Fibroblast of lung (primary cell): ENCODE measurements at regions not wholly inside any gene's neighbourhood (a gene's known extent, or its start where the extent isn't known, plus 50 kb on each side); places are given as distances from the start of the nearest gene placed in this dataset.

Experiments used
- DNase-seq, 2 donors: peaks; one replicate each; pipeline versions ENCODE4 v3.0.0 to v3.0.0-alpha.2; 2010; ENCODE audit warnings: low read depth in 2 of 2
- H2AFZ ChIP-seq: 2 replicates; pipeline ENCODE4 v1.5.1; 2012; ENCODE audit warnings: low read length, control low read depth, inconsistent platforms
- H3K27ac ChIP-seq: 2 replicates; pipeline ENCODE4 v1.5.1; 2011; ENCODE audit warnings: low read length, control low read depth; ENCODE audit not compliant: insufficient read depth
- H3K27me3 ChIP-seq: 2 replicates; pipeline ENCODE4 v1.5.1; 2011; ENCODE audit warnings: mild to moderate bottlenecking, low read length; ENCODE audit not compliant: control insufficient read depth, insufficient read depth
- H3K36me3 ChIP-seq: 2 replicates; pipeline ENCODE4 v1.5.1; 2011; ENCODE audit warnings: low read length; ENCODE audit not compliant: control insufficient read depth, insufficient read depth
- H3K4me1 ChIP-seq: 2 replicates; pipeline ENCODE4 v1.5.1; 2011; ENCODE audit warnings: low read length; ENCODE audit not compliant: control insufficient read depth, insufficient read depth; ENCODE audit errors: extremely low read depth
- H3K4me2 ChIP-seq: 2 replicates; pipeline ENCODE4 v1.5.1; 2011; ENCODE audit warnings: low read length, control low read depth; ENCODE audit not compliant: insufficient read depth; ENCODE audit errors: extremely low read depth
- H3K4me3 ChIP-seq, 4 experiments: fragments of 200-600 bp in 1 of 4; sonication (generic) in 1 of 4; replicated peaks in 1 of 4; 2 replicates each; pipeline ENCODE4 v1.5.1; 2011 to 2016; ENCODE audit warnings: low read length in 4 of 4, low read depth in 3 of 4, mild to moderate bottlenecking in 3 of 4, control low read depth in 2 of 4, inconsistent platforms in 1 of 4, mixed read lengths in 1 of 4; ENCODE audit not compliant: insufficient read depth in 1 of 4; ENCODE audit errors: control extremely low read depth in 1 of 4
- H3K79me2 ChIP-seq: 2 replicates; pipeline ENCODE4 v1.5.1; 2012; ENCODE audit warnings: mild to moderate bottlenecking, low read length, inconsistent platforms; ENCODE audit not compliant: control insufficient read depth, insufficient read depth
- H3K9ac ChIP-seq: 2 replicates; pipeline ENCODE4 v1.5.1; 2011; ENCODE audit warnings: mild to moderate bottlenecking, low read length, control low read depth; ENCODE audit not compliant: insufficient read depth
- H3K9me3 ChIP-seq: 2 replicates; pipeline ENCODE4 v1.5.1; 2012; ENCODE audit warnings: low read depth, low read length; ENCODE audit not compliant: control insufficient read depth, insufficient read depth
- H4K20me1 ChIP-seq: 2 replicates; pipeline ENCODE4 v1.5.1; 2011; ENCODE audit warnings: low read length; ENCODE audit not compliant: control insufficient read depth, insufficient read depth; ENCODE audit errors: extremely low read depth
- CTCF ChIP-seq, 2 donors: IDR thresholded peaks in 1 of 2; conservative IDR thresholded peaks in 1 of 2; 1 replicate in 1 of 2; 2 replicates in 1 of 2; pipeline ENCODE4 v1.5.1; 2011 to 2012; ENCODE audit warnings: low read length in 2 of 2, control low read depth in 1 of 2, inconsistent platforms in 1 of 2, low read depth in 1 of 2, mild to moderate bottlenecking in 1 of 2
- EZH2 ChIP-seq: IDR thresholded peaks from 2 replicates; pipeline ENCODE4 v1.5.1; 2012; ENCODE audit warnings: low read length, control low read depth, mild to moderate bottlenecking; ENCODE audit errors: missing control alignments

DNA sequence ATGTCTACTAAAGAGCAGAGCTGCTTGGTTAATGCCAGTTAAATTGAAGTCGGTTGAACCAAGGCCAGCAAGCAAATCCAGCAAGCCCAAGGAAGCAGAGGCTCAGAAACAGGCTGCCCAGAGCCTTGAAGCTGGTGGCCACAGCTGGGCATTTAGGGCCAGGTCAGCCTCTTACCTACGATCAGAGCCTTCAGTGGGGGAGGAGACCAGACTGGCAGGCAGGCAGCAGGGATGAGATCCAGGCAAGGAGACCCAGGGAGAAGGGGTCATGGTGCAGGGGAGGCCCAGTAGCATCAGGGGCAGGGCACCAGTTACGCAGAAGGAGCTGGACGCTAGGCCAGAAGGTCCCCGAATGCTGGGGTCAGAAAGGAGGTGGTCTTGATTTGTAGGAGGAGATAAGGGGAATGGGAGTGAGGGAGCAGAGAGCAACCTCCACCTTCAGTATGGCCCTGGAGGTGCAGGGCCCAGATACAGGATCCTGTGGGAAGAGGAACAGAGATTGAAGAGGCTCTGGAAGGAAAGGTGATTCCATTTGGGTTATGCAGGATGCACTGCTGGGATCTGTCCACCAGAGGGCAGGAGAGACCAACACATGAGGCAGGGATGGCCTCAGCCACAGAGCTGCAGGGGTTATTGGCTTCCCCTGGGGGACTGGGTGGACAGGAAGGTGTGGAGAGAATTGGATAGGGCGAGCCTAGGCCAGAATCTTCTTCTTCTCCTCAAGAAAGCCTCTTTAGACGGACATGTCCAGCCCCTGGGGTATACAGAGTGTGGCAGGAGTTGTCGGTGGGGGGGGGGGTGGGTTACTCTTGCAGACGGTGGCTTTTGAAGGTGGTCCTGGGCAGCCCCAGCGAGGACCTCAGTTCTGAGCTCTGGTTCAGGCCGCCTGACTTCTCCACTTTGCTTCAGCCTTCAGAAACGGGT is 132.6 kb upstream of the PODXL start:
- Histone ChIP-seq H3K4me2 (no peak overlapping the region), H4K20me1 (no peaks in the 10 kb centered on the region), H3K4me1 (no peaks in the 10 kb centered on the region), H3K36me3 (no peaks in the 10 kb centered on the region), H3K79me2 (no peaks in the 10 kb centered on the region), H2AFZ (no peak overlapping the region), H3K27me3 (peaks cover 3% of the 10 kb centered on the region), H3K9ac (no peak overlapping the region), H3K4me3 (no peak overlapping the region), H3K9me3 (no peaks in the 10 kb centered on the region), H3K27ac (no peak overlapping the region)
- TF ChIP-seq CTCF (conservative IDR thresholded peaks at IDR 0.05 in 1 of 2, IDR thresholded peaks at IDR 0.05 in 1 of 2; ENCODE audit: low read depth in 1 of 2, low read length in 2 of 2) (peak; percentile 92 to 99), EZH2 (no peak)
- peak; percentile 14 to 59 for DNase-seq

- no peaks in the 10 kb centered on the region for H3K9me3 ChIP-seq
- H3K27ac ChIP-seq = no peak overlapping the region
- H3K4me1 ChIP-seq = no peaks in the 10 kb centered on the region
- H2AFZ ChIP-seq = no peak overlapping the region
- no peaks in the 10 kb centered on the region for H3K36me3 ChIP-seq
- DNase-seq = no peak
- no peak overlapping the region for H3K9ac ChIP-seq
- no peak overlapping the region for H3K4me2 ChIP-seq
- no peaks in the 10 kb centered on the region for H3K79me2 ChIP-seq
- peaks cover 3% of the 10 kb centered on the region for H3K27me3 ChIP-seq
- TF ChIP-seq EZH2 (no peak), CTCF (conservative IDR thresholded peaks at IDR 0.05 in 1 of 2, IDR thresholded peaks at IDR 0.05 in 1 of 2; ENCODE audit: low read depth in 1 of 2, low read length in 2 of 2) (no peak)
- H3K4me3 ChIP-seq = no peak overlapping the region
- H4K20me1 ChIP-seq = no peaks in the 10 kb centered on the region
Observed at GRCh38 chr7:131687296-131687695, 130.9 kb upstream of the PODXL start.

- no peak overlapping the region for H3K4me2 ChIP-seq
- H3K4me1 ChIP-seq = no peaks in the 10 kb centered on the region
- H4K20me1 ChIP-seq = no peaks in the 10 kb centered on the region
- H3K4me3 ChIP-seq = no peak overlapping the region
- TF ChIP-seq EZH2 (no peak), CTCF (conservative IDR thresholded peaks at IDR 0.05 in 1 of 2, IDR thresholded peaks at IDR 0.05 in 1 of 2; ENCODE audit: low read depth in 1 of 2, low read length in 2 of 2) (no peak)
- H3K79me2 ChIP-seq = no peaks in the 10 kb centered on the region
- H3K36me3 ChIP-seq = no peaks in the 10 kb centered on the region
- no peaks in the 10 kb centered on the region for H3K9me3 ChIP-seq
- H3K27me3 ChIP-seq = peaks cover 3% of the 10 kb centered on the region
- H2AFZ ChIP-seq = no peak overlapping the region
- DNase-seq = no peak
- no peak overlapping the region for H3K9ac ChIP-seq
- no peak overlapping the region for H3K27ac ChIP-seq
Observed at GRCh38 chr7:131686833-131687232, 130.4 kb upstream of the PODXL start.
